GM21619 (cell line): ENCODE measurements at regions not wholly inside any gene's neighbourhood (a gene's known extent, or its start where the extent isn't known, plus 50 kb on each side); places are given as distances from the start of the nearest gene placed in this dataset.

Source experiments
- ATAC-seq: cut with Tn5 transposase; IDR thresholded peaks from one replicate; pipeline ENCODE4 v1.9.1; 2021; ENCODE audit not compliant: unreplicated experiment

GRCh38 chr1:55955016-55955621 is 624.2 kb downstream of the PLPP3 start:
- ATAC-seq: no peak

GRCh38 chr1:55951291-55951690 is 628.1 kb downstream of the PLPP3 start:
- ATAC-seq: no peak

GRCh38 chr1:55947446-55947845 is 631.9 kb downstream of the PLPP3 start:
- ATAC-seq: no peak

GRCh38 chr1:55943721-55944435 is 635.5 kb downstream of the PLPP3 start:
- ATAC-seq: no peak

GRCh38 chr1:55943012-55943411 is 636.4 kb downstream of the PLPP3 start:
- ATAC-seq: no peak

- no peak for ATAC-seq
Observed at GRCh38 chr1:55939866-55940265, 639.5 kb downstream of the PLPP3 start.

- ATAC-seq: no peak
Observed at GRCh38 chr1:55938861-55939260, 640.5 kb downstream of the PLPP3 start.

GRCh38 chr1:55938376-55938850 is 641.0 kb downstream of the PLPP3 start:
- ATAC-seq: no peak

- no peak for ATAC-seq
Observed at GRCh38 chr1:55937840-55938375, 641.5 kb downstream of the PLPP3 start.

- ATAC-seq: no peak
Observed at GRCh38 chr1:55935236-55935635, 644.1 kb downstream of the PLPP3 start.

GRCh38 chr1:55932402-55932801 is 647.0 kb downstream of the PLPP3 start:
- no peak for ATAC-seq

- no peak for ATAC-seq
Observed at GRCh38 chr1:55931081-55931940, 648.1 kb downstream of the PLPP3 start.

GRCh38 chr1:55929652-55930051 is 649.7 kb downstream of the PLPP3 start:
- ATAC-seq: no peak

- ATAC-seq: no peak
Observed at GRCh38 chr1:55928576-55928975, 650.8 kb downstream of the PLPP3 start.

GRCh38 chr1:55927702-55928290 is 651.6 kb downstream of the PLPP3 start:
- no peak for ATAC-seq

- no peak for ATAC-seq
Observed at GRCh38 chr1:55926906-55927471, 652.4 kb downstream of the PLPP3 start.

GRCh38 chr1:55916907-55917306 is 662.5 kb downstream of the PLPP3 start:
- ATAC-seq: no peak

GRCh38 chr1:55916481-55916880 is 662.9 kb downstream of the PLPP3 start:
- ATAC-seq: no peak

- no peak for ATAC-seq
Observed at GRCh38 chr1:55913565-55913964, 665.8 kb downstream of the PLPP3 start.

- no peak for ATAC-seq
Observed at GRCh38 chr1:55912438-55912837, 666.9 kb downstream of the PLPP3 start.

- no peak for ATAC-seq
Observed at GRCh38 chr1:55904541-55904940, 674.8 kb downstream of the PLPP3 start.
